ENCODE measurements at regions not wholly inside any gene's neighbourhood (a gene's known extent, or its start where the extent isn't known, plus 50 kb on each side); places are given as distances from the start of the nearest gene placed in this dataset.
A peak's percentile ranks its signal among the peaks of the same experiment; 100 is the strongest.

GRCh38 chr2:191515551-191515950 is 162.4 kb upstream of the NABP1 start:
- DNase-seq: no peak

GRCh38 chr2:191516260-191516659 is 161.7 kb upstream of the NABP1 start:
- no peak for DNase-seq

GRCh38 chr2:191521608-191522208 is 156.2 kb upstream of the NABP1 start:
- no peak for DNase-seq

GRCh38 chr2:191522478-191523120 is 155.3 kb upstream of the NABP1 start:
- no peak for DNase-seq

GRCh38 chr2:191526091-191526490 is 151.8 kb upstream of the NABP1 start:
- DNase-seq: no peak

GRCh38 chr2:191526536-191526935 is 151.4 kb upstream of the NABP1 start:
- no peak for DNase-seq

GRCh38 chr2:191526953-191527556 is 150.9 kb upstream of the NABP1 start:
- DNase-seq: no peak

GRCh38 chr2:191530618-191531017 is 147.3 kb upstream of the NABP1 start:
- no peak for DNase-seq

GRCh38 chr2:191533693-191534180 is 144.2 kb upstream of the NABP1 start:
- no peak for DNase-seq

- DNase-seq: no peak
These were observed 140.0 kb upstream of the NABP1 start for GRCh38 chr2:191537921-191538320.

GRCh38 chr2:191538334-191538903 is 139.5 kb upstream of the NABP1 start:
- DNase-seq: no peak

GRCh38 chr2:191539068-191539467 is 138.9 kb upstream of the NABP1 start:
- peak; percentile 9 for DNase-seq

- DNase-seq: no peak
These were observed 137.3 kb upstream of the NABP1 start for GRCh38 chr2:191540681-191541080.

- DNase-seq: no peak
These were observed 134.2 kb upstream of the NABP1 start for GRCh38 chr2:191543708-191544107.

GRCh38 chr2:191544461-191545062 is 133.4 kb upstream of the NABP1 start:
- DNase-seq: no peak

- no peak for DNase-seq
These were observed 132.6 kb upstream of the NABP1 start for GRCh38 chr2:191545361-191545760.

- DNase-seq: no peak
These were observed 125.9 kb upstream of the NABP1 start for GRCh38 chr2:191552066-191552465.

- no peak for DNase-seq
These were observed 123.7 kb upstream of the NABP1 start for GRCh38 chr2:191554240-191554639.

GRCh38 chr2:191555092-191555742 is 122.7 kb upstream of the NABP1 start:
- DNase-seq: peak; percentile 85

- no peak for DNase-seq
These were observed 121.5 kb upstream of the NABP1 start for GRCh38 chr2:191556463-191556862.

GRCh38 chr2:191557841-191558240 is 120.1 kb upstream of the NABP1 start:
- DNase-seq: no peak

- DNase-seq: no peak
These were observed 118.4 kb upstream of the NABP1 start for GRCh38 chr2:191559569-191559968.

- DNase-seq: no peak
These were observed 117.4 kb upstream of the NABP1 start for GRCh38 chr2:191560411-191560980.
